ENCODE measurements at regions not wholly inside any gene's neighbourhood (a gene's known extent, or its start where the extent isn't known, plus 50 kb on each side); places are given as distances from the start of the nearest gene placed in this dataset.

DNA sequence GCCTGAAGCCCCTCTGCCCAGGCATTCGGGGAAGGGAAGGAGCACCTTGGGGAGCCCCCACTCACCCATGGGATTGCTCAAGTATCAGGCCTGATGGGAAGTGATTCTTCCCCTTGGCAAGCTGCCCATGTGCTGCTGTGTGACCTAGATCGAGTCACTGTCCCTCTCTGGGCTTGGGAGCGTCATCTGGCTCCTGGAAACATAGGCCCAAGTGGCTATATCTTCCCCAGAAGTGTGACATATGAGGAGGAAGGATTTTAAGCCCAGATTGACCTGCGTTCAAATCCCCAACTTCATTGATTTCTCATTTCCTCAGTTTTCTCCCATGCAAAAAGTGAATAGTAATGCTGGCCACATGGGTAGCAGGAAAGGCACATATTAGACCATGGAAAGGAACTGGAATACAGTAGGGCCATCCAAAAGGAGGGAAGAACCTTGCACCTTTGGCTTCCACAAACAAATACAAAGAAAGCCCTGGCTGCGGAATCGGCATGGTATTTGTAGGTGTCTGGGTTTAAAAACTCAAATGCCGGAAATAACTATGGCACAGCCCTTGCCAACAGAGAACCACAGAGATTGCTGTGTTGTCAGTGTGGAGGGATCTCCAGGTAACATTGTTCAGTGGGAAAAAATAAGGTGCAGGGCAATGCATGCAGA is 169.5 kb upstream of the ZMIZ1 start:
- Mint-ChIP-seq H3K4me3 (no peak overlapping the region), H3K27me3 (peaks cover 5% of the 10 kb centered on the region), H3K4me1 (no peaks in the 10 kb centered on the region), H3K27ac (no peak overlapping the region), H3K9me3 (ENCODE audit: insufficient read depth) (no peaks in the 10 kb centered on the region)
- ATAC-seq (ENCODE audit: low read depth) (no peak), DNase-seq (no peak)
- WGBS (ENCODE audit: insufficient coverage), result 86% methylated on average over 2 of the region's 7 CpGs
- POLR2A ChIA-PET, result no interaction called here
- Histone ChIP-seq H4K20me1 (ENCODE audit: control insufficient read depth, insufficient read depth, low read length, poor library complexity, severe bottlenecking) (no peaks in the 10 kb centered on the region), H3K4me2 (replicated peaks; ENCODE audit: low read depth, low read length, poor library complexity, severe bottlenecking) (no peak overlapping the region), H3K9ac (ENCODE audit: low read length) (no peak overlapping the region), H3K4me3 (ENCODE audit: control extremely low read depth in 1 of 5, extremely low read depth in 1 of 5, insufficient read depth in 1 of 5, low read depth in 2 of 5, low read length in 4 of 5) (no peak overlapping the region), H2AFZ (ENCODE audit: insufficient read depth, low read depth, low read length, poor library complexity, severe bottlenecking) (no peak overlapping the region), H3K27ac (ENCODE audit: low read length in 2 of 2) (no peak overlapping the region), H3K9me3 (ENCODE audit: control extremely low read depth in 1 of 3, control insufficient read depth in 2 of 3, insufficient read depth in 1 of 3, low read length in 2 of 3) (peaks cover 0 to 6% (median 0%) of the 10 kb centered on the region in 3 donors), H3K27me3 (replicated peaks in 1 of 4; ENCODE audit: control extremely low read depth in 1 of 4, control insufficient read depth in 3 of 4, insufficient read depth in 4 of 4, low read length in 3 of 4) (no peaks in the 10 kb centered on the region), H3K79me2 (ENCODE audit: control insufficient read depth, insufficient read depth, low read length) (no peaks in the 10 kb centered on the region), H3K4me1 (ENCODE audit: control insufficient read depth in 2 of 2, insufficient read depth in 2 of 2, low read length in 2 of 2) (no peaks in the 10 kb centered on the region), H3K36me3 (replicated peaks in 1 of 2; ENCODE audit: control extremely low read depth in 1 of 2, control insufficient read depth in 1 of 2, extremely low read depth in 1 of 2, insufficient read depth in 2 of 2, low read length in 1 of 2) (no peaks in the 10 kb centered on the region)
- TF ChIP-seq EZH2 (IDR thresholded peaks at IDR 0.05; ENCODE audit: borderline replicate concordance, insufficient read depth, low read depth, low read length, poor library complexity, severe bottlenecking), result no peak
- TF ChIP-seq, protein P1, sequence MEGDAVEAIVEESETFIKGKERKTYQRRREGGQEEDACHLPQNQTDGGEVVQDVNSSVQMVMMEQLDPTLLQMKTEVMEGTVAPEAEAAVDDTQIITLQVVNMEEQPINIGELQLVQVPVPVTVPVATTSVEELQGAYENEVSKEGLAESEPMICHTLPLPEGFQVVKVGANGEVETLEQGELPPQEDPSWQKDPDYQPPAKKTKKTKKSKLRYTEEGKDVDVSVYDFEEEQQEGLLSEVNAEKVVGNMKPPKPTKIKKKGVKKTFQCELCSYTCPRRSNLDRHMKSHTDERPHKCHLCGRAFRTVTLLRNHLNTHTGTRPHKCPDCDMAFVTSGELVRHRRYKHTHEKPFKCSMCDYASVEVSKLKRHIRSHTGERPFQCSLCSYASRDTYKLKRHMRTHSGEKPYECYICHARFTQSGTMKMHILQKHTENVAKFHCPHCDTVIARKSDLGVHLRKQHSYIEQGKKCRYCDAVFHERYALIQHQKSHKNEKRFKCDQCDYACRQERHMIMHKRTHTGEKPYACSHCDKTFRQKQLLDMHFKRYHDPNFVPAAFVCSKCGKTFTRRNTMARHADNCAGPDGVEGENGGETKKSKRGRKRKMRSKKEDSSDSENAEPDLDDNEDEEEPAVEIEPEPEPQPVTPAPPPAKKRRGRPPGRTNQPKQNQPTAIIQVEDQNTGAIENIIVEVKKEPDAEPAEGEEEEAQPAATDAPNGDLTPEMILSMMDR (IDR thresholded peaks at IDR 0.05), result no peak
- CTCF ChIA-PET, result no interaction called here
- intact Hi-C loops (cut with micrococcal nuclease), result no loop called here

DNA sequence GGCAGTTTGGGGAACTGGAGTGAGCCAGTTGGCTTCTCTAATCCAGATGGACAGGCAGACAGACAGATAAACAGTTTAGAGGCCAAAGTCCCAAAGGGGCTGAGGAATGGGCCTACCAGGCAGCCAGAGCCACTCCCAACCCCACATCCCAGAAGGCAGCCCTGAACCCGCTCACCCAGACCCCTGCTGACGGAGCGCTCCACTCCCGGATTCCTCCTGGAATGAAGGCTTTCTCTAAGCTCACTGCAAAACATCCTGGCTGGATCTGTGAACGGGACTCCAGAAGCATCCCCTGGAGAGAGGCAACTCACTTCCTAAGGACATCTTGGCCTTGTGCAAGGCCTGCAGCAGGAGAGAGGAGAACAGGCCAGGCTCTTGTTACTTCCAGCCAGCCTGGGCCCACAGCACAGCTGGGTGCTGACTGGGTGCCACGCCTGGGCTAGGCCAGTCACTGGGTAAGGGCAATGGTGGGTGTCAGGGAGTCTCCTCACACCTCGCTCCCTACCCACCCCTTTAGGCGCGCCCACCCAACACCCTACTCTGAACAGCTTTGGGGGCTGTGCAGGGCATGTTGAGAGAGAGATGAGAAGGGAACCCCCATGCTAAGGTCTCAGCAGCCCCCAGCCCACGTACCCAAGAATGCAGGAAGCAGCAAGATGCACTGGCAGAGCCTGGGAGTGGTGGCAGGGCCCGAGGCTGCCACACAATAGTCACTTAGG is 168.6 kb upstream of the ZMIZ1 start:
- no peaks in the 10 kb centered on the region for H3K9me3 Mint-ChIP-seq (ENCODE audit: insufficient read depth)
- Histone ChIP-seq H4K20me1 (ENCODE audit: control insufficient read depth, insufficient read depth, low read length, poor library complexity, severe bottlenecking) (no peaks in the 10 kb centered on the region), H3K4me3 (ENCODE audit: control extremely low read depth in 1 of 5, extremely low read depth in 1 of 5, insufficient read depth in 1 of 5, low read depth in 2 of 5, low read length in 4 of 5) (no peak overlapping the region), H3K9ac (ENCODE audit: low read length) (no peak overlapping the region), H3K9me3 (ENCODE audit: control extremely low read depth in 1 of 3, control insufficient read depth in 2 of 3, insufficient read depth in 1 of 3, low read length in 2 of 3) (peaks cover 0 to 6% (median 0%) of the 10 kb centered on the region in 3 donors), H3K36me3 (replicated peaks in 1 of 2; ENCODE audit: control extremely low read depth in 1 of 2, control insufficient read depth in 1 of 2, extremely low read depth in 1 of 2, insufficient read depth in 2 of 2, low read length in 1 of 2) (no peaks in the 10 kb centered on the region), H3K4me1 (ENCODE audit: control insufficient read depth in 2 of 2, insufficient read depth in 2 of 2, low read length in 2 of 2) (no peaks in the 10 kb centered on the region), H3K4me2 (replicated peaks; ENCODE audit: low read depth, low read length, poor library complexity, severe bottlenecking) (no peak overlapping the region), H3K27ac (ENCODE audit: low read length in 2 of 2) (no peak overlapping the region), H2AFZ (ENCODE audit: insufficient read depth, low read depth, low read length, poor library complexity, severe bottlenecking) (no peak overlapping the region), H3K27me3 (replicated peaks in 1 of 4; ENCODE audit: control extremely low read depth in 1 of 4, control insufficient read depth in 3 of 4, insufficient read depth in 4 of 4, low read length in 3 of 4) (no peaks in the 10 kb centered on the region), H3K79me2 (ENCODE audit: control insufficient read depth, insufficient read depth, low read length) (no peaks in the 10 kb centered on the region)
- peaks cover 3% of the 10 kb centered on the region for H3K27me3 Mint-ChIP-seq
- no peak for TF ChIP-seq EZH2 (IDR thresholded peaks at IDR 0.05; ENCODE audit: borderline replicate concordance, insufficient read depth, low read depth, low read length, poor library complexity, severe bottlenecking)
- H3K4me3 Mint-ChIP-seq, result no peak overlapping the region
- no peaks in the 10 kb centered on the region for H3K4me1 Mint-ChIP-seq
- ChIA-PET POLR2A (no interaction called here), CTCF (no interaction called here)
- intact Hi-C loops (cut with micrococcal nuclease), result no loop called here
- no peak overlapping the region for H3K27ac Mint-ChIP-seq
- 94% methylated on average over 7 of the region's 11 CpGs for WGBS (ENCODE audit: insufficient coverage)
- no peak for DNase-seq
- ATAC-seq (ENCODE audit: low read depth), result no peak
